NCI-H128 (cell line): ENCODE measurements at regions not wholly inside any gene's neighbourhood (a gene's known extent, or its start where the extent isn't known, plus 50 kb on each side); places are given as distances from the start of the nearest gene placed in this dataset.

Source experiments
- DNase-seq: peaks from one replicate; lab custom pipeline; 2025; ENCODE audit not compliant: unreplicated experiment; lab: John Stamatoyannopoulos, UW

DNA sequence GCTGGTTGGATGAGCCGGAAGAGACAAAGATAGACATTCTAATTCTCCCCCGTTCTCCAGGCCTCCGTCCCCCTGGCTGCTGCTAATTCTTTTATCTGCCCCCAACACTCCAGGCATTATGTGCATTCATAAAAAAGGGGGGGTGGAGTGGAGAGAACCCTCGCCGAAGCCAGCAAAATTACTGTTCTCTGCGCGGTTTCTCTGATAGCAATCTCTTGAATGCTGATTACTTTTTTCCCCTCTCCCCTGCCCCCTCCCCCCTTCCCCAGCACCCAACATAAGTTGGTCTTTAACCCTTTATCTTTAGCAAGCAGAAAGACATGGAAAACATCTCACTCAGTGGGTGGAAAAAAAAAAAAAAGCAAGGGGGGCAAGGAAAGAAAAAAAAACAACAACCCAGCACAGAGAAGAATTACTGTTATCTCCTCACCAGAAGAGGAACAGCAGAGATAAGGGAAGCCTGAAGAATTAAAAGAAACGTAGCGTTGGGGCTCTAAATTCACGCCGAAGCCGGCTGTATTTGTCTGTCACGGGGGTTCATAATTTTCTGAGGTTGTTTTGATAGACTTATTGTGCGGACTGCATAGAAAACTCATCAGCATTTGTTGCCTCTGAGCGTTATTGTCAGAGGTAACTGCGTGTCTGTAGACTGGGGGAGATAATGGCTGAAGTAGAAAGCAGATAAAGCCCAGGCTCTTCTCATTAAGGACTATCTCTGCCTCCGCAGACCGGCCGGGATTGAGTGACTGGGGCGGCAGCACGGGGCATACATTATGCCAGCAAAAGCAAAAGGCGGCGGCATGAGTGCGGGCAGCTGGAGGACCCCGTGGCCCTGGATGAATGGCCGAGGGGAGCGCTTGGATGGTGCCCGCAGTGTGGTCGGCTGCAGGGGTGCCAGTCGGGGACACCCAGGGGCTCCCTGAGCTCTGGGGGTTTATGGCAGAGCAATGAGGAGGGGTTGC lies 126.9 kb downstream of the MRM1 start:
- no peak for DNase-seq

DNA sequence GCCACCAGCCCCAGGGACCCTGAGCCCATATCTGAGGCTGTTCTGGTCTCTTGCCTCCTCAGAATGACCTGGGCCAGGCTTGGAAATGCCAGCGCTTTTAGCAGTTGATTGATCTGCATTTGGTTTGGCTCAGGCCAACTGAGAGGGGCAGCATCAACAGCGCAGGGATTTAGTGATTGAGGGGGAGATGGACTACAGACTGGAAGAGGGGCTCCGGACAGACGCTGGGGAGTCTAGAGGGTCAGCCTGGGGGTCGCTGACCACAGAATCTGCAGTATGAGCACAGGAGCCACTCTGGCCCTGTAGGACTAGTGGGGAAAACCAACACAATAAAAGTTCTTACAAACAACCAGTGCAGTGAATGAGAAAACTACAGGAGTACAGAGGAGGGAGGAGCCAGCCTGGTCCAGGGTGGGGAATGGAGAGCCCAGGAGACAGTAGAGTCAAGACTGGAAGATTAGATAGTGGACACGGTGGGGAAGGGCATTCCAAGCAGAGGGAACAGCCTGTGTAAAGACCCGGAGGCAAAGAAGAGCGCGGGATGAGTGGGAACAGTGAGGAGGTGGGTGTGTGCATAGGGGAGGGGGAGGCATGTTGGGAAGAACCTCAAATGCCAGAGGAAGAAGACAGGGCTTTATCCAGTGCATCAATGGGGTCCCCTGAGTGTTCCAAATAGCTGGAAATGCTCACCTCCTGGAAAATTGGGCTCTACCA lies 128.9 kb downstream of the MRM1 start:
- no peak for DNase-seq

DNA sequence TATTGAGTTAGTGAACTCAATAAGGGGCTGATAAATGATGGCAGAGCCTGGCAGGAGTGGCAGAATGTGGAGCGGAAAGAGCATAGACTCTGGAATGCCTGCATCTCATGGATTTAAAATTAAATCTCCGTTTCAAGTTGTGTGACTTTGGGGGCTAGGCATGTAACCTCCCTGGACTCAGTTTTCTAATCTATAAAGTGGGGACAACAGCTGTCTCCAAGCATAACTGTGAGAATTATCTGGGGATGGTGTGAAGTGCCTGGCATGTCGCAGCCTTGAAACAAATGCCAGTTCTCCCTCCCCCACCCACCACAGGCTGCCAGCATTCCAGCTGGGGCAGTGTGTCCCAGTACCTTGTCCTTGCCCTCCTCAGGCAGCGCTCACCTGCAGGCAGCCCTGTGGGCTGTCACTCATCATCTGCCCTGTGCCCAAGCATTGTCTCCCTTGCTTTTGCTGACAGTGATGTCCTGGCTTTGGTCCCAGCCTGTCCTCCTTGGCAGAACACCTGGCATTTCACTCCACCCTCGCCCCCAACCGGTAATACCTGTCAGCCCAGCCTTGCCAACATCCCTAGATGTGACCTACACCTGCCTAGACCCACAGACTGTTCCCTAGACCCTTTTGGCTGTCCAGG lies 129.6 kb downstream of the MRM1 start:
- peak; percentile 23 for DNase-seq

DNA sequence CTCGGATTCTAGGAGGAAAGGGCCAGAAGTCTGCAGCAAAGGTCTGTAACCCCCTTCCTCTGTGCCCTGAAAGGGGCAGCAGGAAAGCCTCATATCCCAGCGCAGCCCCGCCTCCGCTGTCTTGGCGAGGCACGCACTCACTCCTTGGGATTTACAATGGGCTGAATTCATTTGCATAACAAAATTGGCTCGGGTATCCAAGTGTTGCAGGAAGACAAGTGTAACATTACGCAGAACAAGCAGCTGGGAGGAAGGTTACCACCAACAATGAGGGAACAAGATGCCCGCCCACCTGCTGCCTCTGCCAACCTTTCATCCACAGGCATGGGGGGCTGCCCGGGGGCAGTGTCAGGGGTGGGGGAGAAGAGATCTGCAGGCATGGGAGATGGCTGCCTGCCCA lies 130.4 kb downstream of the MRM1 start:
- peak; percentile 20 for DNase-seq

DNA sequence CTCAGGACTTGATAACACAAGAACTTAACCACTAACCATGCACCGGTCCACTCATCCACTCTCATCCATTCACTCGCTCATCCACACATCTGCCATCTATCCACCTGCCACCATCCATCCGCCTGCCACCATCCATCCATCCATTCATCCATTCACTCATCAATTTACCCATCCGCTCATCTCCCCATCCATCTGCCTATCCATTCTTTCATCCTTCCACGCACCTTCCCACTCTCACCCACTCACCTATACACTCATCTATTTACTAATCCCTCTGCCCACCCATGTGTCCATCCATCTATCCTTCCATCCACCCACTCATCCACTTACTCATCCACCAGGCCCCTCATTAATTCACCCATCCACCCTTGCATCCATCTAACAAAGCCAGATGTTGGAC lies 131.0 kb downstream of the MRM1 start:
- no peak for DNase-seq

DNA sequence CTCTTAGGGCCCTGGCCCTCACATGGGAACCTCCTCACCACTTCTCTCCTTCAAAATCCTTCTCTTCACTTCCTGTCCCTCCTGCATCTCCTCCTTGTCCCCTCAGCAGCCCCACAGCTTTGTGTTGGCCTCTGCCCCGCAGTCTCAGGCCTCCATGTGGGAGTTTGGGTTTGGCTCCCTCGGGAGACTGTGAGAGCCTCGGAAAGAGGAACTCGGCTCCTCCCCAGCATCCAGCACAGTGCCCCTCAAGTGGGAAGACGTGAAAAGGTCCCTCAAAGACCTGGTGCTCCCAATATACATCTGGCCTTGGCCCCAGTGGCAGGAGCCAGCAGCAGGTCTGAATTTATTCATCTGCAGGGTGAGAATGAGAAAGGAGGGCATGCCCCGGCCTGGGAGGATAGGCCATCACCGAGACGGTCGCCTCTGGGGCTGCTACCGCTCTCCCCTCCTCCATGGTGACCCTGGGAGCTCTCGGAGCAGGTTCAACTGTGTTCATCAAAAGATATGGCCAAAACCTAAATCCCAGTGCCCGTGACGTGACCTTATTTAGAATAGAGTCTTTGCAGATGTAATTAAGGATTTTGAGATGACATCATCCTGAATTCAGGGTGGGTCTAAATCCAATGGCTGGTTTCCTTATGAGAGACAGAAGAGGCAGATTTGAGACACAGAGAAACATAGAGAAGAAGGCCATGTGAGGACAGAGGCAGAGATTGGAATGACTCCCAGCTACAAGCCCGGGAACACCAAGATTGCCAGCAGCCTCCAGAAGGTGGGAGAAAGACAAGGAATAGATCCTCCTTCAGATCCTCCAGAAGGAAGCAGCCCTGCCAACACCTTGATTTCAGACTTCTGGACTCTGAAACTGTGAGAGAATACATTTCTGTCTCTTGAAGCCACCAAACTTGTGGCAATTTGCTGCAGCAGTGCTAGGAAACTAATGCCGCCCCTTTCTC lies 135.1 kb downstream of the MRM1 start:
- no peak for DNase-seq

DNA sequence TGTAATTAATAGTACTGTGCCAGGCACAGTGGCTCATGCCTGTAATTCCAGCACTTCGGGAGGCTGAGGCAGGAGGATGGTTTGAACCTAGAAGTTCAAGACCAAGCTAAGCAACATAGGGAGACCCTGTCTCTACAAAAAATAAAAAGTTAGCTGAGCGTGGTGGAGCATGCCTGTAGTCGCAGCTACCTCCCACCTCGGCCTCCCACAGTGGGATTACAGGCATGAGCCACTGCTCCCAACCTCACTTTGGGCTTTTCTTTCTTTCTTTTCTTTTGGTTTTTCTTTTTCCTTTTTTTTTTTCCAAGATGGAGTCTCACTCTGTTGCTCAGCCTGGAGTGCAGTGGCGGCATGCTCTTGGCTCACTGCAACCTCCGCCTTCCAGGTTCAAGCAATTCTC lies 137.8 kb downstream of the MRM1 start:
- no peak for DNase-seq

DNA sequence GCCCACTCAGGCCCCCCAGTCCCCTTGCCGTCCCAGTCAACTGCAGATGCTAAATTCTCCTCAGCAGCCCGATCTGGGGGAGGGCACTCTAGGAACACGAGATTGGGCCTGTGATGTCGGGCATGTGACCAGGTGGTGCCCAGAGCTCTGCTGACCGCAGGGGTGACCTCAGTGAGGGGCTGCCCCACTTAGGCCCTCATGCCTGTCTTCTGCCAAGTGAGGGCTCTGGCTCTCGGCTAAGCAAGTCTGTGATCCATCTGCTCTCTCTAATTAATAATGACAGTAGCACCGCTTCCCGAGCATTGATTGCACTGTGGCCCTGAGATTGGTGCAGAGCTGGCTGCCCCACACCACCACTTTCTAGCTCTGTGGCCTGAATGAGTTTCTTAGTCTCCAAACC lies 138.8 kb downstream of the MRM1 start:
- DNase-seq = no peak

DNA sequence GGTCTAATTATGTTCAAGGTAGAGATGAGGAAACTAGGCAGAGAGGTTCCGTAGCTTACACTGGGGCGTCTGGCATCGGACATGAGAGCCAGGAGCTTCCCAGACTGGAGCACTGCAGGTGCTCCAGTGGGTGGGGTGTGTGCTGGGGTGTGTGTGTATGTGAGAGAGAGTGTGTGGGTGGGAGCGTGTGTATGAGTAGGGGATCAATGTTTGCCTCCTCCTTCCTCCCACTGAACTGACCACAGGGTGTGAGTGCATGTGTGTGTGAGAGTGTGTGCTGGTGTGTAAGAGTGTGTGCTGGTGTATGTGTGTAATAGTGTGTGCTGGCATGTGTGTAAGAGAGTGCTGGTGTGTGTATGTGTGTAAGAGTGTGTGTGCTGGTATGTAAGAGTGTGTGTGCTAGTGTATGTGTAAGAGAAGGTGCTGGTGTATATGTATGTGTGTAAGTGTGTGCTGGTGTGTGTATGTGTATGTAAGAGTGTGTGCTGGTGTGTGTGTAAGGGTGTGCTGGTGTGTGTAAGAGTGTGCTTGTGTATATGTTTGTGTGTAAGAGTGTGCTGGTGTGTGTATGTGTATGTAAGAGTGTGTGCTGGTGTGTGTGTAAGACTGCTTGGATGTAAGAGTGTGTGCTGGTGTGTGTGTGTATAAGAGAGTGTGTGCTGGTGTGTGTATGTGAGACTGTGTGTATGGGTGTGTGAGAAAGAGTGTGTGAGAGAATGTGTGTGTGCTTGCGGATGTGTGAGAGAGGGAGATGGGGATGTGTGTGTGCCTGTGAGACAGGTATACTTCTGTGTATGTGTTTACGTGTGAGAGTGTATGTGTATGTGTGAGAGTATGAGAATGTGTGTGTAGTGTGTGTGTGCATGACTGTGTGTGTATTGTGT lies 139.9 kb downstream of the MRM1 start:
- no peak for DNase-seq

DNA sequence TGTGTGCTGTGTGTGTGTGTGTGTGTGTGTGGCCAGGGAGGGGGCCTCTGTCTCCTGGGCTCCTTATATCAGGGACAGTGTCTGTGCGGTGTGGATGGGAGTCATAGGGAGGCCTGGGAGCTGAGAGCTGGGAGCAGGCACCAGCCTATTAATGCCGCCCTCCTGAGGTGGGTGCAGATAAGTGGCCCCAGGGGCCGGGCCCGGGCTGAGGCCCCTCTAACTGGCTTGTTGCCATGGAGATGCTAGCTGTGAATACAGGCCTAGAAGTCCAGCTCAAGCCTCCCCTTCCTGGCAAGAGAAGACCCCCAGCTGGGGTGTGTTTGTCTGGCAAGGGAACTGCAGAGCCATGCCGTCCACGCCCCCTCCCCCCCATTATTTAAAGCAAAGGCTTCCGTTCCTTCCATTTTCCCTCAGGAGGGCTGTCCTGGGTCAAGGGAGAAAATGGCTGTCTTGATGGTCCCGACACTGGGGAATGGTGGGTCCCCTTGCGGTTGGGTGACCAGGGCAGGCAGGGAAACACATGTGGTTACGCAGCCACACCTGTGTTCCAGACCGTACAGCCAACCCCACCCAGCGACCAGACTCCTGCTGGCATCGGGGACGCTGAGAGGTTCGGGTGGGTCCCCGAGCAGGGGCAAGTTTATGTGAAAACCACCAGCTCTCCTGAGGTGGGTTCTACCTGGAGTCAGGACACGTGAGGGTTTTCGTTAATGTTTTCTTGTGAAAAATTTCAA lies 141.1 kb downstream of the MRM1 start:
- DNase-seq = no peak

DNA sequence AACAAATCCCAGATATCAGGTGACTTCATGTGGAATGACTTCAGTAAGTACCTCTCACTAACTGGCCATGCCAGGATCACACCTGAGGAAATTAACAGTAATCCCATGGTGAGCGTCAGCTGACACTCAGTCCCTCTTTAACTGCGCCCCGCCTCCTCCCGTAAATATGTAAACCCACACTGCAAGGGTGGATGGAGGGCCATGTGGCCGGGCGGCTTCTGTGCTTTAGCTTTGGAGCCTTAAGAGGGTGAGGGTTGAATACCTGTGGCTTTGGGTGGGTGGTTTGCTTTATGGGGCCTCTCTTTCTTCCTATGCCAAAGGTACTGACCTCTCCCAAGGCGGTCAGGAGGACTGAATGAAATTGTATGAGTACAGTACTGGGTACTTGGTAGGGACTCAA lies 141.7 kb downstream of the MRM1 start:
- DNase-seq = no peak

DNA sequence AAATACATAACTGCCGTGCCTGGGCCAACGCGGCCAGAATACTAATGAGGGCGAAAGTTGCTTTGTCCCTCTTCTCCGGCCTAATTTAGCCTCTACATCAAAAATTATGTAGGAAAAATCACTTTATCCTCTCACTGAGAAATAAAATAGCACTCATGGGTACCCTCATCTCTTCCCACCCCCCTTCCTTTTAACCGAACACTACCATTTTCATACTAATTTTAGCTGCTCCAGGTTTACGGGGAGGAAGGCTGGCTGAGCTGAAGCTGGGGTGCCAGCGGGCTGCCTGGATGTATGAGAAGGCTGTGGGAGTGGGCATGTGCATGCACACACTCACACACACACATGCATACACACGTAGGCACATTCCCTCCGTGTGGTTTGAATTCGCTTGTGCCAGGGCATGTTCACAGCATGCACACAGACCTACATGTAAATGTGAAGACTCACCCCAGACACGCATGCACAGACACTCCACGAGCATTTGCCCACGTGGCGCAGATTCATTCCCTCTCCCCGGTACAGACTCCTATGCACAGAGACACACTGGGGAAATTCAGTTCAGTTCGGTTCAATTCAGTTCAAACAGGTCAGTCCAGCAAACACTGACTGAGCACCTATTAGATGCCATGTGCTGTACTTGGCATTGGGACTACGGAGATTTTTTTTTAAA lies 145.1 kb downstream of the MRM1 start:
- DNase-seq = no peak

DNA sequence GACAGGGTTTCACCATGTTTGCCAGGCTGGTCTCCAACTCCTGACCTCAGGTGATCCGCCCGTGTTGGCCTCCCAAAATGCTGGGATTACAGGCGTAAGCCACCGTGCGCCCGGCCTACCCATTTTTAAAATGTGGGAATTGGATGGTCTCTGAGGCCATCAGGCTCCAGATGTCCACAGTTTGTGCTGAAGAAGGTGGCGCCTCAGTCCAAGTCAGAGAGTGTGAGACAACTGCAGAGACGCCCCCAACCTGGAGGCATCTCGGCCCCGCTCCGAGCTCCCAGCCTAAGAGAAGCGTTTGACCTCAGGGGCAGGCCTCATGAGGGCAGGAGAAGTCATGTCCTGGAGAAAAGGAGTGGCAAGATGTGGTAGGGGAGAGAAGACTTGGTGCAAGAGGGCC lies 146.5 kb downstream of the MRM1 start:
- no peak for DNase-seq

DNA sequence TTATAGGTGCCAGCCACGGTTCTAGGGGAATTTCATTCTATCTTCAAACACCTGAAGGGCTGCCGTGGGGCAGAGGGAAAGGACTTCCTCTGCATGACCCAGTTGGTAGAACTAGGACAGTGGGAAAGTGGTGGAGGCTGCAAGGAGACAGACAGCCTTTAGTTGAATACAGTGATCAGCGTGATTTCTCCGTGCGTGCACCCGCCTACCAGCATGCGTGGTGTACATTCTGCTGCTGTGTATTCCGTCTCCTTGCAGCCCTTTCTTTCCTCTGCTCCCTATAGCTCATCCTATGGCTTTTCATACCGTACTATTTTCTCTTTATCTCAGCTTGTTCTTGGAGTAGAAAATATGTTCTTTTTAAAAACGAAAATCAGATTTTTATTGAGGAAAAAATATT lies 146.9 kb downstream of the MRM1 start:
- no peak for DNase-seq

DNA sequence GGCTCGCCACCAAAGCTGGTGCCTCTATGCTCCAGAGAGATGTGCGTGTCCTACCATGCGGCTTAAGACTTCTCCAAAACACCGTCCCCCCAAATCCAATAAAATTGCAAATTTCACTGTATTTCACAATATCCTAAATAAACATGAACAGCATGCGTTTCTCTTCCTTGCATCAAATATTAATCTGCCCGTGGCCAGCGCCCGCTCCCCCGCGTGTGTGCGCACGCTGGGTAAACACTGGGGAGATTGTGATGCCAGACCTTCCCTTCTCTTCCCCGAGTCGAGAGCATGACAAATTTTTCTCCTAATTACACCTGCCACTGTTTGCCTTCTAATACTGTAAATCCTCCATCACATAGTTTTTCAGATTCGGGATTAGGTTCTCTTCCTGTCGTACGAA lies 148.1 kb downstream of the MRM1 start:
- DNase-seq = no peak

DNA sequence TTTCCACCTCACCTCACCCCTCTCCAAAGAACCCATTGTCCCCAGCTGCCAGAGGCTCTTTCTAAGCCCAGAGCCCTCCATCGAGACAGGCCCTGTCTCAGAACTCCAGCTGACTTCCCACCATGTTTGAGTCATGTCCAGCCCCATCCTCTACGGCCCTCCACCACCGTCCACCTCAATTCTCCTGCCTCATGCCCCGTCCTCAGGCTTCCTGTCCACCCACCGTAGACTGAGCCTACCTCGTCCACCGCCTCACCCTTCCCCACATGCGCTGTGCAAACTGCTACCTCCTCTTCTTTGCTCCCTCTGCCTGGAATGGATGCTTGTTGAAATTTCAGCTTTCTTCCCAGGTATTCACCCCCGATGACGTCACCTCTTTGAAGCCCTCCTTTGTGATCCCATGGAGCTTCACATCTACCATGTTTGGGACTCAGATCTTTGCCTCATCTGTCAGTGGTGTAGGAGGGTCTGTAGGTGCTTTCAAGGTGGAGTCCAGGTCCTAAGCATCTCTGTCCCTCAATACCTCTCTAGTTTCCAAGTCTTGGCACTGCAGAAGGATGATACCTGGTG lies 149.0 kb downstream of the MRM1 start:
- no peak for DNase-seq

DNA sequence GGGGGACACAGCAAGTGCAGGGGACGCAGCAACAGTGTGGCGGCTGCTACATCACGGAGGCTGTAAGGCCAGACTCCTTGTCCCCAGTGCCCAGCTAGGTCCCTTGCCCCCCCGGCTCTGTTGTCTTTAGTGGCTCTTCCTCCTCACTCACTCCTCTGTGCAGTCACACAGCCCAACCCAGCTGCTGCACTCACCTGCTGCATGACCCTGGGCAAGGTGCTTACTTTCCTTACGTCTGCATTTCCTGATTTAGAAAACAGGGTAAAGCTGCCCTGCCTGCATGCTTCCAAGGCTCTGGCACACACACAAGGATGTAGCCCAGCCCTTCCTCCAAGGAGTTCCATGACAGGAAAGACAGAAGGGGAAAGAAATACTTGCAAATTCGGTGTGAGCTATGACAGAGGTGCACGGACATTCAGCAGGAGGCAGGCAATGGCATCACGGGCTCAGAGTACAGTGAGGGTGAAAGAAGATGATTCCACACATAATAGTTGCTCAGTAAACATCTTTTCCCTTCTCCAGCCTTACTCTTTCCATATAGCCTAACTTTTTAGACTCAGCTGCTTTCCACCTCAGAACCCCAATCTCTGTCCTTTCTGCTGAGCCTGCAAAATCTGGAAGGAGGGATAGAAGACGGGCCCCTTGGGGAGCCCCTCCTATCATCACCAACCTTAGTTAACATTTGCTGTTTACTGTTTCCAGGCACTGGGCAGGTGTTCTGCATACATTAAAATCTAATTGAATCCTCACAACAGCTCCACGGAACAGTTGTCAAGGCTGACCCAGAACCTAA lies 150.9 kb downstream of the MRM1 start:
- no peak for DNase-seq
